Skin epidermis (tissue), 12 donors: ENCODE measurements at regions not wholly inside any gene's neighbourhood (a gene's known extent, or its start where the extent isn't known, plus 50 kb on each side); places are given as distances from the start of the nearest gene placed in this dataset.

Source experiments
- H3K27ac ChIP-seq, 21 experiments: fragments of 200-600 bp; sonication (generic) in 11 of 21; one replicate each; pipeline ENCODE4 v1.5.0; 2020; ENCODE audit warnings: mild to moderate bottlenecking in 3 of 21, inconsistent platforms in 2 of 21, moderate library complexity in 2 of 21
- H3K4me3 ChIP-seq, 7 experiments: fragments of 200-600 bp; sonication (generic) in 2 of 7; one replicate each; pipeline ENCODE4 v1.5.0; 2020; ENCODE audit warnings: inconsistent platforms in 2 of 7, mild to moderate bottlenecking in 2 of 7, moderate library complexity in 1 of 7

DNA sequence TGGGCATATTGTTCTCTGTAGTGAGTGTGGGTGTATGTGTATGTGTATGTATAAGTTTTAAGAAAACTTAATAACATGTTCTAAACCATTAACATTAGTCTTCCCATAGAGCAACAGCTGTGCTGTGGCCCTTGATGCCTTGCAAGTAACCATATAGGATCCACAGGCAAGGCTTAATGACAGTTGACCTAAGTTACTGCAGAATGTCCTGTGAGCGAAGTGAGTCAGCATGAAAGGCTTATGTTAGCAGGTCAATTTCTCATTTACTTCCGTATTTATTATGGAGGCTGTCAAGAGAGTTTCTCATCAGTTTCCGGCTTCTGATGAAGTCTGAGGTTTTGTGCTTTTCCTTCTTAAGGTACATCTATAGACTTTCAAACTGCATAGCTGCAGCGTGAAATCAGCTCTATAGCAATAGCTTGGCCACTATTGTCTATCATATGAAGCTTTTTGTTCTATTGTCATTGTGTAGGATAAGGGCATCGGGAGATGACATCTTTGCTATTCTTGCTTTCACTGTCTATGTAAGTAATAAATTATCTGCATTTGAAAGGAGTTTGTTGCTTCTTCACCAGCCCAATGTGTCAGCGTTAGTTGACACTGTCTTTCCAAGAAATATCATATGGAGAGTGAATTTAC, 1153.4 kb upstream of the AGA start:
- H3K4me3 ChIP-seq: no peak overlapping the region
- H3K27ac ChIP-seq: no peak overlapping the region

DNA sequence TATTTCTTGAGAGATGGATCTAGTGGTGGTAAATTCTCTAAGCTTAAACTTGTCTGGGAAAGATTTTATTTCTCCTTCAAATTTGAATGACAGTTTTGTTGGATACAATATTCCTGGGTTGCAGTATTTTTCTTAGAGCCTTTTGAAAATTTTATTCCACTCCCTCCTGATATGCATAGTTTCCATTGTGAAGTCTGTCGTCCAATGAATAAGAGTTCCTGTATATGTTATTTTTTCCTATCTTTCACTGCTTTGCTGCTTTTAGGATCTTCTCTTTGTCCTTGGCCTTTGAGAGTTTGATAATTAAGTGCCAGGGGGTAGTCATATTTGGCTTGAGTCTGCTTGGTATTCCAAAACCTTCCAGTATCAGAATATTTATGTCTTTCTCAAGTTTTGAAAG, 1156.4 kb upstream of the AGA start:
- no peak overlapping the region for H3K27ac ChIP-seq
- no peak overlapping the region for H3K4me3 ChIP-seq

DNA sequence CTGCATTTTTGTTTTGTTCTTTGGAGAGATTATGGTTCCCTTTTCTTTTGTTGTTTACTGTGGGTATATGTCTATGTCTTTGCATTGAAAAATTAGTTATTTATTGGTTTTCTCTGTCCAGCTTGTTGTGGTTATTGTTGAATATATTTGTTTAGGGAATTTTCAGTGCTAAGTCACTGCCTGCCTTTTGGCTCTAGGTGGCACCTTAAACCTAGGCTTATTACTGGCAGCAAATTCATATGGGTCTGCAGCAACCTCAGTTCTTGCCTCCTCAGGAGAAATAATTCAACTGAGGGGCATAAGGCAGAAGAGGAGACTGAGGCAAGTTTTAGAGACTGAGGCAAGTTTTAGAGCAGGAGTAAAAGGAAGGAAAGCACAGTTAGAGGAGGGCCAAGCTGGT, 1157.3 kb upstream of the AGA start:
- Histone ChIP-seq H3K27ac (no peak overlapping the region), H3K4me3 (no peak overlapping the region)

- H3K27ac ChIP-seq: no peak overlapping the region
- no peak overlapping the region for H3K4me3 ChIP-seq
These were observed 1160.6 kb upstream of the AGA start for GRCh38 chr4:178602833-178603232.

- no peak overlapping the region for H3K4me3 ChIP-seq
- H3K27ac ChIP-seq: no peak overlapping the region
These were observed 1168.8 kb upstream of the AGA start for GRCh38 chr4:178611062-178611461.

DNA sequence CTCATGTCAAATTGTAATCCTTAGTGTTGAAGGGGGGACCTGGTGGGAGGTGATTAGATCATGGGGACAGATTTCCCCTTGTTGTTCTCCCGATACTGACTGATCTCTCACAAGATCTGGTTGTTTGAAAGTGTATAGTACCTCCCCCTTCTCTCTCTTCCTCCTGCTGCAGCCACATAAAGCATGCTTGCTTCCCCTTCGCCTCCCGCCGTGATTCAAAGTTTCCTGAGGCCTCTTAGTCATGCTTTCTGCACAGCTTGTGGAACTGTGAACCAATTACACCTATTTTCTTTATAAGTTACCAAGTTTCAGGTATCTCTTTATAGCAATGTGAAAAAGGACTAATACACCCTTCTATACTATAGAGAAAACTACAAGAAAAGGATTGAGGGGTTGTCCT, 1170.5 kb upstream of the AGA start:
- Histone ChIP-seq H3K4me3 (no peak overlapping the region), H3K27ac (no peak overlapping the region)

- H3K27ac ChIP-seq: no peak overlapping the region
- H3K4me3 ChIP-seq: no peak overlapping the region
These were observed 1190.2 kb upstream of the AGA start for GRCh38 chr4:178632415-178632814.

- no peak overlapping the region for H3K4me3 ChIP-seq
- H3K27ac ChIP-seq: no peak overlapping the region
These were observed 1191.0 kb upstream of the AGA start for GRCh38 chr4:178633263-178633662.

- no peak overlapping the region for H3K27ac ChIP-seq
- no peak overlapping the region for H3K4me3 ChIP-seq
These were observed 1222.4 kb upstream of the AGA start for GRCh38 chr4:178664621-178665020.

- H3K4me3 ChIP-seq: no peak overlapping the region
- H3K27ac ChIP-seq: no peak overlapping the region
These were observed 1223.7 kb upstream of the AGA start for GRCh38 chr4:178665916-178666315.

DNA sequence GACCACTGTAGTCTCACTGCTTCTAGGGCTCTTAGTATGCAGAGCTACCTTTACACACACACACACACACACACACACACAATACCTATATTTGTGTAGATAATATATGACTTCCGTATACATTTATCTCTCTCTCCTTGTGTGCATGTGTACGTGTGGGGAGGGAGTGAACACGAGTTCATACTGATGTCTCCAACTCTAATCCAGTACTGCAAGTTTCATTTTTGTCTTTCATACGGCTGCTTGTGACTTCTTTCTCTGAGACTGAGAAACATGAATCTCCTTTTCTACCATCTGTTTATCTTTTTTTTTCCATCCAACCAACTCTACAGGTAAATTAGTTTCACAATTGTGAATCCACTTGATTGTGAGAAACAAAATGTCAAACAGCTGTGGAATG, 1229.5 kb upstream of the AGA start:
- H3K27ac ChIP-seq: no peak overlapping the region
- no peak overlapping the region for H3K4me3 ChIP-seq

- Histone ChIP-seq H3K4me3 (no peak overlapping the region), H3K27ac (no peak overlapping the region)
These were observed 1230.3 kb upstream of the AGA start for GRCh38 chr4:178672512-178672911.

GRCh38 chr4:178681871-178682270, 1239.6 kb upstream of the AGA start:
- H3K27ac ChIP-seq: no peak overlapping the region
- H3K4me3 ChIP-seq: no peak overlapping the region

DNA sequence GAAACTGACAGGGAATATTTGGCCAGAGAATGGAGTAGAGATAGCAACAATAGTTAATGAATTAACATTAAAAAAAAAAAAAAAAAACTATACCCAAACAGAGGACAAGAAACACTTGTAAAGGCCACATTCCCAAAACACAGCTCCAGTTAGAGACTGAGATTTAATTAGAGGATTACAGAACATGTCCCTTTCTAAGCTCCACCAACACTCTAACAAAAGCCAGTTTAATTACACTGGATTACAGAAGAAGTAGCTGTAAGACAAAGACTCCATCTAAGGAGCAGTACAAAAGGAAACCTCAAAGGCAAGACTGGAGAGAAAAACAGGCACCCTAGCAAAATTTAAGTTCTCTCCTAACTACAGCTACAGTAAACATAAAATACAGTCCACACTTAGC, 1247.7 kb upstream of the AGA start:
- no peak overlapping the region for H3K27ac ChIP-seq
- H3K4me3 ChIP-seq: no peak overlapping the region

DNA sequence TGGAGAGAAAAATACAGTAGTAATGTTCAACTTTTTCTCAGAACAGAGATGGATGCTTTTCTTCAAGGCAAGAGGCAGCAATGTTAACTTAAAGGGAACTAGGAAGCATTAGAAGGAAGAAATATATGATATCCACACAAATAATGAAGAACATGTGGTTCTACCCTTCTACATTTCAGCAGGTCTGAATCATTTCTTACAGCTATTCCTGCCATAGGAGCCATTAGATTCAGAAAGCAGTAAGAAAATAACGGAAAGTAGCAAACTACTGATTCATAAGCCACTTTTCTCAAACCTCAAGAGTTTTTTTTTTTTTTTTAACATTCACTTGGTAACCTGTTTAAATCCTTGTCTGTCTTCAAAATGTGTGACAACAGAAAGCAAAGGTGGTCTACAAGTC, 1251.6 kb upstream of the AGA start:
- Histone ChIP-seq H3K27ac (no peak overlapping the region), H3K4me3 (no peak overlapping the region)

DNA sequence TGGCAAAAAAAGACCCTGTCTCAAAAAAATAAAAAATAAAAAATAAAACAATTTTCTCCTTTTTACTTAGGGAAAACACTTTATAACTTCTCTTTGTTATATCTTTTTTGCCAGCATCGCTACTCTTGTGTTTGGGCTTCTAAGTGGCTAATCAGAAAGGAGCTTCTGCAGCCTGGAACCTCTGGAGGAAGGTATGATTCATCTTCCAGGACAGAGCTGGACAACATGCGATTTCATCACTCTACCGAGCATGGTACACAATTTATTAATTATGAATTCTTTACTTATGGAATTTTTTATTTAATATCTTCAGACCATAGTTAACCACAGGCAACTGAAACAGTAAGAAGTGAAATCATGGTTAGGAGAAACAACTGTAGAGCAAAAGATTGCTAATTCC, 1254.3 kb upstream of the AGA start:
- H3K4me3 ChIP-seq: no peak overlapping the region
- no peak overlapping the region for H3K27ac ChIP-seq

GRCh38 chr4:178712486-178712885, 1270.2 kb upstream of the AGA start:
- H3K4me3 ChIP-seq: no peak overlapping the region
- H3K27ac ChIP-seq: no peak overlapping the region

DNA sequence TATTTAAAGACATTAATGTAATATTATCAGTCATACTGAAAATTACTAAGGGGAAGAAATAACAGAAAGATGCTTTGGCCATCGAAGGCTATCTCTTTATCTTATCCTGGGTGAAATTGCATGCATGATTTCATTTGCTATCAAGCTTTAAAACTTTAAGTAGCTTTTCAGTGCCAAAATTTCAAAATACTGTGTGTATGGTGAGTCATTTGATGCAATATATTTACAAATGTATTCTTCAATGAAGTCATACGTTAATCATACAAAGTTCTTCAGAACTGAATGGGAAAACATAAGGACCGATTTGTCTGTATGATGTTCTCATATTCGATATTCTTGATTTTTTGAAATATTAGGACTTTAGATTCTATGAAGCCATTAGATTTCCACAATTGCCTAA, 1295.8 kb upstream of the AGA start:
- Histone ChIP-seq H3K4me3 (no peak overlapping the region), H3K27ac (no peak overlapping the region)

DNA sequence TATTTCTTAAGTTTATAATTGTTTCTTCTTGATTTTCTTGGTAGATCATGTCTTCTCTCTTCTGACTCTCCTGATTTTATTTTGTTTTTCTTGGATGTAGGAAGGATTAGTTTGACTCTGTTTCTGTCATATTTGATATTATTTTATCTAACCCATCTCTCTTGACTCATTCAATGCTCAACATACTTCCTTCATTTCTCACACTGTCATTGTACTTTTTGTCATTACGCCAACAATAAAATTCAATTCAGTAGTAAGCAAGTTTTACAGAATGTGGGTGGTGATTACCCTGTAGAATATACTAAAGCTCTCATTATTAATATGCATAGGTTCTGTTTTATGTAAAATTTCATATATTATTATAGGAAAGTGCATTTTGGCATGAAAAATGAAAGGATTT, 1303.0 kb upstream of the AGA start:
- Histone ChIP-seq H3K27ac (no peak overlapping the region), H3K4me3 (no peak overlapping the region)

DNA sequence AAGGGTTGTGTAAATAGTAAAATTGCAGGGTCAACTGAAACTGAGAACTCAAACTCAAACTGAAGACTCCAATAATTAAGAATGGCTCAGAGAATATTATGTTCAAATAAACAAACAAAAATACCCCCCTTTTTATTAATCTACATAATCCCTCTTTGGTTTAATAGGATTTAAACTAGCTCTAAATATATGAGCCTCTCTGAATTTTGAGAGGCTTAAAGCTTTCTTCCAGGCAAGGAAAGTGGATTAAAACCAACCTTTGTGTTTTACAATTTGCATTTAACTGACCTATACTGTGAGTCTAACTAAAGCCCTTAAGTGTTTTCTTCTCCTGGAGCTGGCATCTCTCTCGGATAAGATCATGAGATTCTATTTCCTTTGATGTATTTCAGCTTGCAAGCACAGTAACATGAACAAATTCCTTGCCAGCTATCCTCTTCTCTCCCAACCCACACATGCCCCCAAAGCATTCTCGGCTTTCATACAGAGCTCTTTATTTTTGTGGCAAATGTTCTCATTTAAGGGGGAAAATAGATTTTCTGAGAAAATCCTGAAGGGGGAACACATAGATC, 1310.8 kb upstream of the AGA start:
- Histone ChIP-seq H3K4me3 (no peak overlapping the region), H3K27ac (no peak overlapping the region)

DNA sequence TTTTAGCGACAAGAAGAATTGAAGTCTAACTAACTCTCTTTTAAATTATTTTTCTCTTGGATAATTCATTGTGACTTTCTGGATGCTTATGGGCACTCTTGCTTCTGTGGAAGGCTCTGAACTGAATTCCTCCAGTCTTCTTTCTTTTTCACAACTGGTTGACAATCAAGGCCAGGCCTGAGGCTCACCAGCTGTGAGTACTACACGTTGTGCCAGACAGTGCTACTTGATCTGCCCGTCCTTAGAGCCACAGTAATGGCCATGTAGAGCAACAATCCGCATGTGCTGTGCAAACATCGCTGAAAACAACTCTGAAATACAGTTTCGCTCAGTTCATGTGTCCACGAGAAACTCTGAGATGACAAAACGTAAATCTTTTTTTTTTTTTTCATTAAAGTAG, 1336.3 kb upstream of the AGA start:
- no peak overlapping the region for H3K27ac ChIP-seq
- H3K4me3 ChIP-seq: no peak overlapping the region

GRCh38 chr4:178781779-178782178, 1339.5 kb upstream of the AGA start:
- Histone ChIP-seq H3K4me3 (no peak overlapping the region), H3K27ac (no peak overlapping the region)
